Vagina (tissue), 2 donors: ENCODE measurements at regions not wholly inside any gene's neighbourhood (a gene's known extent, or its start where the extent isn't known, plus 50 kb on each side); places are given as distances from the start of the nearest gene placed in this dataset.

Source experiments
- POLR2A ChIP-seq, 2 donors: fragments of 450-650 bp; IDR thresholded peaks; one replicate each; pipeline ENCODE4 v1.6.1; 2017; ENCODE audit warnings: antibody characterized with exemption in 2 of 2, mild to moderate bottlenecking in 2 of 2, moderate library complexity in 2 of 2
- TF ChIP-seq, protein P1 (sequence below), 3 experiments: fragments of 450-650 bp in 2 of 3; fragments of 200-600 bp in 1 of 3; sonication (generic) in 1 of 3; IDR thresholded peaks; one replicate each; pipeline ENCODE4 v1.5.1; 2017 to 2019; ENCODE audit warnings: antibody characterized with exemption in 3 of 3, mild to moderate bottlenecking in 2 of 3, moderate library complexity in 2 of 3

GRCh38 chr1:30618335-30618747 lies 105.0 kb downstream of the MATN1 start:
- TF ChIP-seq, protein P1, sequence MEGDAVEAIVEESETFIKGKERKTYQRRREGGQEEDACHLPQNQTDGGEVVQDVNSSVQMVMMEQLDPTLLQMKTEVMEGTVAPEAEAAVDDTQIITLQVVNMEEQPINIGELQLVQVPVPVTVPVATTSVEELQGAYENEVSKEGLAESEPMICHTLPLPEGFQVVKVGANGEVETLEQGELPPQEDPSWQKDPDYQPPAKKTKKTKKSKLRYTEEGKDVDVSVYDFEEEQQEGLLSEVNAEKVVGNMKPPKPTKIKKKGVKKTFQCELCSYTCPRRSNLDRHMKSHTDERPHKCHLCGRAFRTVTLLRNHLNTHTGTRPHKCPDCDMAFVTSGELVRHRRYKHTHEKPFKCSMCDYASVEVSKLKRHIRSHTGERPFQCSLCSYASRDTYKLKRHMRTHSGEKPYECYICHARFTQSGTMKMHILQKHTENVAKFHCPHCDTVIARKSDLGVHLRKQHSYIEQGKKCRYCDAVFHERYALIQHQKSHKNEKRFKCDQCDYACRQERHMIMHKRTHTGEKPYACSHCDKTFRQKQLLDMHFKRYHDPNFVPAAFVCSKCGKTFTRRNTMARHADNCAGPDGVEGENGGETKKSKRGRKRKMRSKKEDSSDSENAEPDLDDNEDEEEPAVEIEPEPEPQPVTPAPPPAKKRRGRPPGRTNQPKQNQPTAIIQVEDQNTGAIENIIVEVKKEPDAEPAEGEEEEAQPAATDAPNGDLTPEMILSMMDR (IDR thresholded peaks at IDR 0.05): no peak
- no peak for TF ChIP-seq POLR2A (IDR thresholded peaks at IDR 0.05)
